ENCODE measurements at regions not wholly inside any gene's neighbourhood (a gene's known extent, or its start where the extent isn't known, plus 50 kb on each side); places are given as distances from the start of the nearest gene placed in this dataset.

- DNase-seq (ENCODE audit: low read depth, low spot score): no peak
- H3K4me3 ChIP-seq (ENCODE audit: low read depth, low read length): no peak overlapping the region
- no peak for TF ChIP-seq CTCF (IDR thresholded peaks at IDR 0.05; ENCODE audit: low read depth, low read length)
- in situ Hi-C loops (cut with HindIII; ENCODE audit: low sequenced_read_pairs): no loop called here
These were observed 105.9 kb upstream of the LNX1 start for GRCh38 chr4:53697016-53697685.

- TF ChIP-seq CTCF (IDR thresholded peaks at IDR 0.05; ENCODE audit: low read depth, low read length): no peak
- in situ Hi-C loops (cut with HindIII; ENCODE audit: low sequenced_read_pairs): no loop called here
- DNase-seq (ENCODE audit: low read depth, low spot score): no peak
- H3K4me3 ChIP-seq (ENCODE audit: low read depth, low read length): no peak overlapping the region
These were observed 104.5 kb upstream of the LNX1 start for GRCh38 chr4:53695540-53696463.

GRCh38 chr4:53694666-53695065 is 103.4 kb upstream of the LNX1 start:
- no peak for TF ChIP-seq CTCF (IDR thresholded peaks at IDR 0.05; ENCODE audit: low read depth, low read length)
- no peak overlapping the region for H3K4me3 ChIP-seq (ENCODE audit: low read depth, low read length)
- no peak for DNase-seq (ENCODE audit: low read depth, low spot score)
- in situ Hi-C loops (cut with HindIII; ENCODE audit: low sequenced_read_pairs): no loop called here

- in situ Hi-C loops (cut with HindIII; ENCODE audit: low sequenced_read_pairs): no loop called here
- TF ChIP-seq CTCF (IDR thresholded peaks at IDR 0.05; ENCODE audit: low read depth, low read length): no peak
- no peak for DNase-seq (ENCODE audit: low read depth, low spot score)
- no peak overlapping the region for H3K4me3 ChIP-seq (ENCODE audit: low read depth, low read length)
These were observed 102.6 kb upstream of the LNX1 start for GRCh38 chr4:53693909-53694308.

GRCh38 chr4:53693408-53693807 is 102.1 kb upstream of the LNX1 start:
- no peak for TF ChIP-seq CTCF (IDR thresholded peaks at IDR 0.05; ENCODE audit: low read depth, low read length)
- DNase-seq (ENCODE audit: low read depth, low spot score): no peak
- no peak overlapping the region for H3K4me3 ChIP-seq (ENCODE audit: low read depth, low read length)
- in situ Hi-C loops (cut with HindIII; ENCODE audit: low sequenced_read_pairs): no loop called here

GRCh38 chr4:53688186-53688790 is 97.0 kb upstream of the LNX1 start:
- DNase-seq (ENCODE audit: low read depth, low spot score): peak; percentile 99
- in situ Hi-C loops (cut with HindIII; ENCODE audit: low sequenced_read_pairs): no loop called here

More at GRCh38 chr4:53688186-53688790, 97.0 kb upstream of the LNX1 start:
- no peak overlapping the region for H3K4me3 ChIP-seq (ENCODE audit: low read depth, low read length)
- TF ChIP-seq CTCF (IDR thresholded peaks at IDR 0.05; ENCODE audit: low read depth, low read length): no peak

Measured in astrocyte of the spinal cord (primary cell).